Fibroblast of skin of abdomen (primary cell): ENCODE measurements at regions not wholly inside any gene's neighbourhood (a gene's known extent, or its start where the extent isn't known, plus 50 kb on each side); places are given as distances from the start of the nearest gene placed in this dataset.
A peak's percentile ranks its signal among the peaks of the same experiment; 100 is the strongest.

Experiments used
- DNase-seq: peaks from one replicate; pipeline ENCODE4 v3.0.0-alpha.2; 2013

DNA sequence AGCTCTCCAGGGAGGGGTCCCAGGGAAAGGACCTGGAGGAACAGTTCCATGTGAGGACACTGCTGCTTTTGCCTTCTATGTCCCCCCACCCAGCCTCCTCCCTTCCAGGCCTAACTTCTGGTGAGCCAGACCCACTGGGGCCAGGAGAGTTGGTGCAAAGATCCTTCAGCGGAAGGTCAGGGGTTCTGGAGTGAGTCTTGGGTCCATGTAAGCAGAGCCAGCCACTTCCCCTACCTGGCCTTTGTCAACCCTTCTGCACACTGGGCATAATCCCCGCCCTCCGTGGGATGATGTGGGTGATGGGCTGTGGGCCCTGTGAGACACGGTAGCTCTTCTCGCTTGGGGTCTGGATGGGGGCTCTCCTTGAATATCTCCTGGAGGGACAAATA, 76.9 kb downstream of the RHOB start:
- DNase-seq, result no peak

DNA sequence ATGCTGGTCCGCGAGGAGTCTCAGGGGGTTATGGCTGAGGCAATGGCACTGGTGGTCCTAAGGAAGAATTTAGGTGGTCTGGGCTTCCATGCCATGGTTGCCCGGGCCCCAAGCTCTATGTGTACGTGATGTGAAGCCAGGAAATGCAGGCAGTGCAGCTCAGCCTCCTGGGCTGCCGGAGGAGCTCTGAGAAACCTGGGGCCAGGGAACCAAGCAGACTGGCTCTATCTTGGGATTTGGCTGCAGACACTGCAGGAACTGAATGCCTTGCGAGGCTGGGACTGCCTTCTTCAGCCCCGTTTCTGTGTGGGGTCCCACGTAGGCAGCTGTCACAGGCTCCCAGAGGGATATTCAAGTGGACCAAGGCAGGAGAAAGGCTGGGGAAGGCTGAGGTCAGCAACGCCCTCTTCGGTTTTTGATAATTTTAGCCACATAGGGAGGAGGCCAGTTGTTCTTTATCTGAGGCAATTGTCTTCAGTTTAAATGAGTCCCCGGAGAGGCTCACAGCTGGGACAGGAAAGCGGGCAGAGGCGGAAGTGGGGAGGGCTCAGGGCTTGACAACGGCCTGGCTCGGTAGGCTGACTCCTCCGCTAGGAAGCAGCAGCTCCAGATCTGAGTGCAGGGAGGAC, 77.7 kb downstream of the RHOB start:
- no peak for DNase-seq

DNA sequence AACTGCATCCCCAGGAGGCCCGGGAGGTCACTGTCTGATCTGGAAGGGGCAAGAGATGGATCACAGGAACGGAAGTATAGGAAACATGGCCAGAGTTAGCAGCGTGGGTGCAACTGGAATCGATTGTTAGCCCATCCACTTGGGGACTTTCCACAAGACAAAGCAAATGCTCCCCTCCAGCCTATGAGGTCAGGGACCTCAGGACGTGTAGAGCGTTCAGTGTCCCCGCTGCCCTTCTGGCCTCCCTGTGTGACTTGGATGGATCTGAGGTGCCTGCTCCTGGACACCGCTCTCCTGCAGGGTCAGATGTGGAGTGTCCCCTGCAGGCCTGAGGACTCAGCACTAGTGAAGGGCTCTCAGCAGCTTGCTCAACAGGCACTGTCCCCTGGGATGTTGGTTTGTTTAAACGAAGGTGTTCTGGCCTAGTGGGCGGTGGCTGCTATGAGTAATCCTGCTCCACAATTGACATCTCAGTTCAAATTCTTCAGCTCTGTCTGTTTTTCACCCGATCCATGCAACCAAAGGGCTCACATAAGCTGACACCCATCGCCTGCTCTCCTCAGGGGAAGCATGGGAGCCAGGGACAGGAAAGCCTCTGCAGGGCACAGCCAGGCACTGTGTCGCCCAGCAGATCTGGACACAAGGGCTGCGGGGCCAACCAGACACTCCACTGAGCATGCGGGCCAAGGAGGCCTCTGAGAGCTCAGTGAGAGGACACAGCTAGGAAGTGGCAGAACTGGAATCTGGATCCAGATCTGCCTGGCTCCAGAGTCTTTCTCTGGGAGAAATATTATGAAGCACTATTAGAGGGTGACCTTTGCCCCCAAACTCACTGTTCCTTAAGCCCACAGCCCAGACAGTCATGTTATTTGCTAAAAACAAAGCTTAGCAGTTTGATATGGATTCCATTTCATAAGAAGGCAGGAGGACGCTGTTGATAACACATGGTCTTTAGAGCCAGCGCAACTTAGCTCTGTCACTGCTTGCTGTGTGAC, 78.5 kb downstream of the RHOB start:
- peak; percentile 65 for DNase-seq

DNA sequence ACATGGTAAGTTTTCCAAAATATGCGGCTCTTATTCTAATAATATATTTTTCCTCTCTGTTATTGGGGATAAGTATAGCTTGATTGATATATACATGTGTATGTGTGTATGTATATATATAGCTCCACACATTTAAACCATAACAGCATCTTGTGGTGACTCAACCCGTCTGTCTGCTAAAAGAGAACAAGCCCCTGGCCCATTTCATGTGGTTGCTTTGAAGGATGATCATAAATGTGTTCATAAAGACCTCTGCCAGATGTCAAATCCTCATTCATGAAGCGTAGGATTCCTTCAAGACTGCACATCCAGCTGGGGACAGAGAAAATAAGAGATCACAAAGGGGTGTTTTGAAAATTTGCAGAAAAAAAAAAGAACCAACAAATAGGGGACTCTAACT, 79.3 kb downstream of the RHOB start:
- peak; percentile 74 for DNase-seq

DNA sequence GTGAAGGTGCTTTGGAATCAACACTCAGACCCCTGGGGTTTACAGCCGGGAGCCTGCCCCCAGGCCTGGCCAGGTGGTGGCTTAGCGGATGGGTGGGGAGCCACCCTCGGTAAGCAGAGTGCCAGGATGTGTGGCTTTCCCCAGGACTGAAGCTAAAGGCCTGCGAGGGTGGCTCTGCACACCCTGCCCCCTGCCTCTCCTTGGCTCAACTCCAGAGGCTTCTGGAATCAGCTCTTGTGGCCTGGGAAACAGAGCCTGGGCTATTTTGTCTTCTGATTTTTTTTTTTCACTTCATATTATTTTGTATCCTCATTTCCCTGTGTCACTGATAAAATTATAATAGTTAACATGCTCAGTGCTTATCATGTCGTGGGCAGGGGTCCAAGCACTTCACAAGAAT, 79.8 kb downstream of the RHOB start:
- peak; percentile 37 for DNase-seq

DNA sequence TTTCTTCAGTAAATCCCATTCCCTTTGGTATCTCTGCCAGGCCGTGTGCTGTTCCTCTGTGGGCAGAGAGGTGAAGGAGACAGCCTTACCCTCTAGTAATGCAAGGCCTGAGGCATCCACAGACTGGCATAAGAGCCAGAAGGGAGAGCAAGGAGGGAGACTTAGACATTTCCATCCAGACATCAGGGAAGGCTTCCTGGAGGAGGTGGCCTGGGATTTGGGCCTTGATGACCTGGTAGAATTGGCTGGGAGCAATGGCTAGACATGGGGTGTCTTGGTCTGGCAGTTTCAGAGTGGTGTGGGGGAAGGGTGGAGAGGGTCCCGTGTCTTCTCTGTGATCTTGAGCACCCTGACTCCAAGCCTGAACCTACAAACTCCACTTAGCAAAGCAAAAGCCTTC, 81.8 kb downstream of the RHOB start:
- no peak for DNase-seq

DNA sequence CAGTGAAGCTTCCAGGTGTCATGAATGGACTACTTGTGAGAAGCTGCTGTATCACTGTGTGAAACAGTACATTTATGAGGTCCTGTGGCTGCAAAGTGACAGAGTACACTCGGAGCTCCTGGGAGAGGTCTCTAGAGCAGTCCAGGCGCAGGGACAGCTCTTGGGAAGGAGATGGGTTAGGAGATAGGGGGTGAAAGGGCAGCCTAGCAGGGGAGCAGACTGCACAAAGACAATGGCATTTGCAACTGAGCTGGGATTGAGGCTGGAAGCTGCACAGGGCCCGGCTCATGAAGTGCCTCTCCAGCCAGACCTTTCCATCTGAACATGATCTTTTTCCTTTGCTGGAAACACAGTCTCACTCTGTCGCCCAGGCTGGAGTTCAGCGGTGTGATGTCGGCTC, 83.6 kb downstream of the RHOB start:
- DNase-seq, result no peak

DNA sequence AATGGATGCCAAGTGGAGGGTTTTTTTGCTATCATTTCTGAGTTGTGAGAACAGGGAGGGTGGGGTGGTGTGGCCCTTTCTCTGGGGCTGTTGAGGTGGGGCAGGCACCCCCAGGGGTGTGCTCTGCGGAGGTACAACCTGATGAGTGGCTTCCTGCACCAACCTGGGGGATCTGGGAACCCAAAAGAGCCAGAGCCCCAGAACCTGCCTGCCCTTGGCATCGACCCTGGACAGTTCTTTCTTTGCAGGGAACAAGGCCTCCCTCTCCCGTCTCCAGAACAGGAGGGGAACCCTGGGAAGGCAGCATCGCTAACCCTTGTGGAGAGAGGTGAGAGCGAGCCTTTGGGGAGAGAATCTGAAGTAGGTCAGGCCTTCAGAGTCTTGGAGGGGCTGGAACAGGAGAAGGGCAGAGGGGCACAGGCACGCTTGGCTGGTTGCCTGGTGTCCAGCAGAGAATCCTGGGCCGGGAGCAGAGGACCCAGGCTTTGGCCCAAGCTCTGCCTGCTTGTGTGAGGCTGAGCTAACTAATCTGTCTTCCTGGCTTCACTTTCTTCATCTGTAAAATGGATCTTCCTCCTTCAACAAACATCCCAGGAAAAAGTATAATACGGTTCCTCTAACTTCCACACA, 84.9 kb downstream of the RHOB start:
- DNase-seq, result no peak

DNA sequence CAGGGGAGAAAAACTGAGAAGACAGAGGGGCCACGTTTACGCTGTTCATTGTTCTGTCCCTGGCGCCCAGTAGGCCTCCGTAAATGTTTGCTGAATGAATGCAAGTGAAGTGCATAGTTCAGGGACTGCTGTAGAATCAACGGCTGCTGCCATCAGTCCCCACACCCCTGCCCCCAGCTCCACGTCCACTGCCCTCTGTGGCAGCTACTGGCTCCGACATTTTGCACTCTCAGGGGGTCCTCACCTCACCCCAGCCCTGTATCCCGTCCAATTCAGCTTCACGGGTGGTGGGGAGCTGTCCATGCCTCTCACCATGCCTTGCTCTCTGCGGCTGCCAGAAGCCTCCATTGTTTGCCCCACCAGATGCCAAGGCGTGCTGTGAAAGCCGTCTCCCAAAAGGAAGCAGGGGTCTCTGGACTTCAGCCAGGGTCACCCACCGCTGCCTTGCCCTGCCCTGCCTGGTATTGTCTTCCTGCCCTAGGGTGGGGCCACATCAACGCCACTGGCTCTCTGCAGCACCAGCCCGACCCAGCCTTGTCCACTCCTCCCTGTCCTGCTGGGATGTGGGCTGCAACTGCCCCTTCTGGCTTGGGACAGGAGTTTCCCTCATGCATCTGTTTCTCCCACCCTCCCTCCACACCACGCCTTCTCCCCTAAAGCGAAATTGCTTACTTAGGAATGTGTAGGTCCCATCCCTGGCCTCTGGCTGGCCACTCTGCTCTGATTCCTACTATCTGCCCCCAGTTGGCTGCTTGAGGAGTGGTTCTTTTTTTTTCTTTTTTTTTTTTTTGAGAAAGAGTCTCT, 86.0 kb downstream of the RHOB start:
- no peak for DNase-seq

DNA sequence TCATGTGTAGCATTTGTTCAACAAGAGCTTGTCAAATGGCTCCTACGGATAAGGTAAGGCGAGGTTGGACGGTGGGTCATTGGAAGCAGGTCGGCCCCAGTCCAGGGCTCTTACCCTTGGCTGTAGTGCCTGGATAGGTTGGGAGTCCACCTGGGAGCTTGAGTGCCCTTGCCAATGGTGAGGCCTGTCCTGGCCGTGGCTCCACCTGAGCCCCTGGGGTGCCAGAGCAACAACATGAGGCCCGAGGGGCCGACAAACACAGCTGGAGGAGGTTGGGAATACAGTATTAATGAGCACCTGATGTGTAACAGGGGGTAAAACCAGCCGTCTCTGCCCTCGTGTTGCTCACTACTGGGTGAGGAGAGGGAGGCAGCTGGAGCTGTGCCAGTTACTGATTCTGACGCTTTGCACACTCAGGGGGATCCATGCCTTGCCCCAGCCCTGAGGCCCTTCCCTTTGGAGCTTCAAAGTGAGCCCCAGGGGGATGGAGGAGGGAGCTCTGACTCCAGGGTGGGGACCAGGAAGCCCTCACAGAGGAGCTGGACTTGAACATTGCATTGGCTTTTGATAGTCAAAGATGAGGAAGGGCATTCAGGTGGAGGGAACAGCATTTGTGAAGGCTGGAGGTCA, 87.2 kb downstream of the RHOB start:
- DNase-seq, result no peak

DNA sequence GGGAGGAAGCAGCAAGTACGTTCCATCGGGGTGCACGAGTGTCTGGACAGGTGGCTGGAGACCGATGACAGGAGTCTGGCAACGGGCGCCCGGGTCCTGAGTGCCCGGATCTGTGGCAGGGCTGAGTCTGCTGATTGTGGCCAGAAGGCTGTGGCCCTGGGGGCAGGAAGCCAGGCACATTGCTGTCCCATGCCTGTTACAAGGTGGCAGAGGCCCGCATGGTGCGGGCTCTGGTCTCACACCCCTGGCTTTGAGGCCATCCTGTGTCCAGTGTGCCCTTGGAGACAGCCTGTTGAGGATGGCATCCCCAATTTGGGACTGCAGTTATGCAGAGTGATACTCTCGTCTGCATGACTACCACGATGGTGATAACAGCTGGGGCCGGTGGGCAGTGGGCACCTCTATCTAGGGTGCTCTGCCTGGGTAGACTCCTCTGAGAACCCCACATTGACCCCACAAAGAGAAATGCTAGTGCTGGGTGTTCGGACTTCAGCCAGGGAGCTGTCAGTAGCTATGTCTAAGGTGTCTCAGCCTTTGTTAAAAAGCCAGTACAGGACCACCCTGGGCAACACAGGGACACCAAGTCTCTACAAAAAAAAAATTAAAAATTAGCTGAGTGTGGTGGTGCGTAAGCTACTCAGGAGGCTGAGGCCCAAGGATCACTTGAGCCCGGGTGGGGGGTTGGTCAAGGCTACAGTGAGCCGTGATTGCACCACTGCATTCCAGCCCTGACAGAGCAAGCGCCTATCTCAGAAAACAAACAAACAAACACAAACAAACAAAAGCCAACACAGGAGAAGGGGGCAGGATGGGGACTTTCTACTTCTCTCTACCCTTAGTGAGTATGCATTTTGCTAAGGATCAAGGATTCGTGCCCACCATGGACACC, 88.3 kb downstream of the RHOB start:
- DNase-seq, result no peak

DNA sequence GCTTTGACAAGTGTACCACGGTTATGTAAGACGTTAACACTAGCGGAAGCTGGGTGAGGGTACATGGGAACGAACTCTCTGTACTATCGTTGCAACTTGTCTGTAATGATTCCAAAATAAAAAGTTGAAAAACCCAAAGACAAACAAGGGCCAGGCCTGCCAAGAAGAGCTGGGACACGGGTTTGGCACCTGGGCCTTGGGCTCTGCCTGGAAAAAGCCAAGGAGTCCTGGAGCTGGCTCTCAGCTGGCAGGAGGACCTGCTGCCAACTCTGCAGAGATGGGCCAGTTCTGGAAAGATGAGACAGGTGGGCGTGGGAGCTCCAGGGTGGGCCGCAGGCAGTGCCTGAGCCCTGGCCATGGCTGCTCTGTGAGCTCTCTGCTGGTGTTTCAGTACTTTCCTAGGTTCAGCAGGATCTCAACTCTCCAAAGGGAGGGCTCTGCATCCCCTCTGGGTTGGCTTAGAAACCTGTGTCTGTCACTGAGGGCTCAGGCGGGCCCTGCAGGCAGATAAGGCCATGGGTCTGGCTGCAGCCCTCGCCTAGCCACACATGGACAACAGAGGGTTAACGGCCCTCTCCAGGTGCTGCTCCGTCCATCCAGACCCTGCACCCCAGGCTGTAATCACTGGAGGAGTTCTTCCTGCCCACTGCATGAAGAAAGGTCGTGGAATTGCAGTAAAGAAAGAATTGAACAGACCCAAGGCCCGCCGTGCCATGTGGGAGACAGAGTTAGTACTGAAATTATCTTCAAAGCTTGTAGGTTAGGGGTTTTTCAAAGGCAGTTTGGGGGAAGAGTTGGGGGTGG, 89.9 kb downstream of the RHOB start:
- DNase-seq, result no peak

DNA sequence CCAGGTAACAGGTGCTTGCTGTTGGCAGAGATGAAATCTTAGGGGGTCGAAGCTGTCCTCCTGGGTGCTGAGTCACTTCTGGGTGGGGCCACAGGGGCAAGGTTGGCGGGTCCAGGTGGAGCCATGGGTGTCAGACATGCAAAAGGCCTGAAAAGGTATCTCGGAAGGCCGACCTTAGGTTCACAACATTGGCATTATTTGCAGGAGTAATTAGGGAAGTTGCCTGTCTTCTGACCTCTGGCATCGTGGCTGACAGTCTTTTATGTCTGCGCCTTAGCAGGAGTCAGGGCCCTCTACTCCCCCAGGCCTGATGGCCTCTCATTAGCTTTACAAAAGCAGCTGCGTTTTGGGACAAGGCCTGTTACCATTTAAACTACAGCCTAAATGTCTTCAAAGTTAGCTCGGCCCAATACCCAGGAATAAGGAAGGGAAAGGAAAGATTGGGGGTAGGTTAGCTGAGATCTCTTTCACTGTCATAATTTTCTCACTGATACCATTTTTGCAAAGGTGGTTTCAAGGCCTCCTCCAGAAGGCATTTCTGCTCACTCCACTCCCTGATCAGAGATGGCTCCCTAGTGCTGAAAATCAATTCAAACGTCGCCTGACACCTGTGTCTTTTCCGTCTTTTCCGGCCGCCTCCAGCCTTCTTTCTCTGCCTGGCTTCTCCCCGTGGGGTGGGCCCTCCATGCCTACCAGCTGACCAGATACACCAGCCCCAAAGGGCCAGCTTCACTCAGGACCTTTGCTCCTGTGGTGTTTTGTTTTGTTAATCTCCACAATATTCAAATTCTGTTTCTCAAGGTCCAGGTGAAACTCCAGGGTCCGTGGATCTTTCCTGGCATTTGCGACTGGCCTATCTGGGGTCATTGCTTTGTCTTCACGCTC, 90.8 kb downstream of the RHOB start:
- no peak for DNase-seq

DNA sequence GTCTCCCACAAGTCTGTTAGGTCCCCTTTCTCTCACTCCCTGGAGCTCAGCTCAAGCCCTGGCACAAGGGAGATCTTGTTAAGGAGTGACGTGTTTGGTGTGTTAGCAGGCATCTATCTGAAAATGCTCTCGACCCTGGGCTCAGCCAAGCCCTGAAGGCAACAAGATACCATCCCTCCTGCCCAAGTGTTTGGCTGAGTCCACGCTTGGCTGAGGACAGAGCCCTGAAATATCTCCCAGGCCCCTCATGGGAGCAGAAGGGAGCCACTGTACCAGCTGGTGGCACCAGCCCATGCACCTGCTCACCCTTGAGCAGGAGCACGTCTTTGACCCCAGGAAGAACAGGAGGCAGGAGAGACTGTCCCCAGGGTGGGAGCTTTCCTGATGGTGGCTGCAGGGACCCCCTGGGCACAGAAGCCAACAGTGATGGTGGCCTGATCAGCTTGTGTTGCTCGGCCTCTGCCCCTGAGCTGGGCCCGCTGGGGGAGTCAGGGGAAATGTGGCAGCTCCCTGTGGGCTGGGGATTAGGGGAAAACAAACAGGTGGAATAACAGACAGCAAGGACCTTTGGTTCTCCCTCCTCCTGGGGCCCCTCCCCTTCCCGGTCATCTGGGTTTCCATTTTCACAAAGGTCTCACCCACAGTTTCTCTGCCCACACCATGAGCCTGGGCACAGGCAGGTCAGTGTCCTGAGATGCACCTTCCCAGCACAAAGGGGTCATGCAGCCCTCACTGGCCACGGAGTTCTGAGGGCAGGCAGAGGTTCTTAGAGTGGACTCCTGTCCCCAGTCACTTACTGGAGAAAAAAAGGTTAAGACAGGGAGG, 91.6 kb downstream of the RHOB start:
- DNase-seq, result no peak

DNA sequence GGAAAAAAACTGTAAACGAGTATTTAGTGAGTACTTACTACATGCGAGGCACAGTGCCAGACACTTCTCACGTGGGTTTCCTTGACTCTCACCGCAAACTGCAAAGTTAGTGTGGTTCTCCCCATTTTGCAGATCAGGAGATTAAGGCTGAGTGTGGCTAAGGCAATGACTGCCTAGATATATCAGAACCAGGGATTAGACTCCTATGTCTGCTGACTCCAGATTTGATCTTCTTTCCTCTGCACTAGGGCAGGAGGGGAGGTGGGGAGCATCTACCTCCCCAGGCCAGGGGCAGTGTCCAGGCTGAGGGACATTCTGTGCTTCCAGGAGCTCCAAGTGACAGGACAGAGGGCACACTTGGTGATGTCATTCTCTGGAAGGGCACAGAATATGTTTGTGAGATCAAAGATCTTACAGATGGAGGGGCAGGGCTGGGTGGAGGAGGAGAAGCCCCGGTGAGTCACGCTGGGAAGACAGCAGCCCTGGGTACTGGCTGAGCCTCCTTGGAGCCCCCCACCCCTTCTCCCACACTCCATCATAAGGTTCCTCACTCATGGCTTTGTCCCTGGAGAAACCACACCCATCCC, 92.4 kb downstream of the RHOB start:
- DNase-seq, result no peak

DNA sequence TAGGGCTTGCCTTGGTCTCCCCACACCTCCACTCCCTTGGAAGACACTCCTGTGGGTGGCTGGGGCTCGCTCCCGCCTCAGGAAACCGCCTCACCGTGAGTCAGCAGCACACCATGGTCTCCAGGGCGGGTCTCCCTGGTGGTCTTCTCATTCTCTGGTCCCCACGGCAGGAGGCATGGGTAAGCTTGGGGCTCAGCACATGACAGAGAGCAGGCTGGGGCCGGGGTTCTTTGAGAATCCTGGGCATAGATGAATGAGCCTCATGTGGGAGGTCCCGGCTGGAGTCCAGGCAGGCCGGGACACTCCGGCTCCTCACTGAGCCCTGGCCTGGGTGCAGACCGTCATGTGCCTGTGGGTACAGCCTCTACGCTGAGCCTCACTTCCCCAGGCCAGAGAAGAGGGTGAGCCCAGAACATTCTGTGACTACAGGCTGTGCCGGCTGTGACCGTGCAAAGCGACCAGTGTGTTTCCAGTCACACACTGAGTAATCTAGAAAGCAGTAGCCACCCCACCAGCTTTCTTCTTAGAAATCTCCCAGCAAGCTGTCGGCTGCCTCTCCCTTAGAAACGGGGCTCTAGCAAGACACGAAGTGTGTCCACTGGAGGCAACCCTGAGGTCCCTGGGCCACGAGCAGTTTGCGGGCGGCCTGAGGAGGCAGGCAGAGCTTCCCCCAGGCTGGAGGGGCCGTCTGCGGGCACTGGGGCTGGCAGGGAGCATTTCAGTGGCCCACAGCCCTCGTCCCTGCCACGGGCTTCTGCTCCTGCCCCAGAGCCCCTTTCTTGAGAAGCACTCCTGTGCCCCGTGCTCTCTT, 93.1 kb downstream of the RHOB start:
- no peak for DNase-seq
